Sigmoid colon (tissue), 4 donors: ENCODE measurements at regions not wholly inside any gene's neighbourhood (a gene's known extent, or its start where the extent isn't known, plus 50 kb on each side); places are given as distances from the start of the nearest gene placed in this dataset.

Source experiments
- EP300 ChIP-seq, 4 donors: sonication (generic); formaldehyde crosslinking; IDR thresholded peaks; one replicate each; pipeline ENCODE4 v1.6.1; 2017; ENCODE audit warnings: antibody characterized with exemption in 4 of 4
- POLR2A ChIP-seq, 2 donors: fragments of 450-650 bp; IDR thresholded peaks; one replicate each; pipeline ENCODE4 v1.6.1; 2016; ENCODE audit warnings: antibody characterized with exemption in 2 of 2, mild to moderate bottlenecking in 2 of 2, moderate library complexity in 2 of 2
- POLR2AphosphoS5 ChIP-seq, 4 donors: sonication (generic); formaldehyde crosslinking; IDR thresholded peaks; one replicate each; pipeline ENCODE4 v1.6.1; 2017; ENCODE audit warnings: antibody characterized with exemption in 4 of 4
- TF ChIP-seq, protein P1 (sequence below), 4 experiments: fragments of 450-650 bp in 3 of 4; fragments of 200-600 bp in 1 of 4; IDR thresholded peaks; one replicate each; pipeline ENCODE4 v1.5.1; 2016 to 2019; ENCODE audit warnings: antibody characterized with exemption in 4 of 4, mild to moderate bottlenecking in 3 of 4, moderate library complexity in 2 of 4

GRCh38 chr1:30611741-30612309 is 111.6 kb downstream of the MATN1 start:
- TF ChIP-seq, protein P1, sequence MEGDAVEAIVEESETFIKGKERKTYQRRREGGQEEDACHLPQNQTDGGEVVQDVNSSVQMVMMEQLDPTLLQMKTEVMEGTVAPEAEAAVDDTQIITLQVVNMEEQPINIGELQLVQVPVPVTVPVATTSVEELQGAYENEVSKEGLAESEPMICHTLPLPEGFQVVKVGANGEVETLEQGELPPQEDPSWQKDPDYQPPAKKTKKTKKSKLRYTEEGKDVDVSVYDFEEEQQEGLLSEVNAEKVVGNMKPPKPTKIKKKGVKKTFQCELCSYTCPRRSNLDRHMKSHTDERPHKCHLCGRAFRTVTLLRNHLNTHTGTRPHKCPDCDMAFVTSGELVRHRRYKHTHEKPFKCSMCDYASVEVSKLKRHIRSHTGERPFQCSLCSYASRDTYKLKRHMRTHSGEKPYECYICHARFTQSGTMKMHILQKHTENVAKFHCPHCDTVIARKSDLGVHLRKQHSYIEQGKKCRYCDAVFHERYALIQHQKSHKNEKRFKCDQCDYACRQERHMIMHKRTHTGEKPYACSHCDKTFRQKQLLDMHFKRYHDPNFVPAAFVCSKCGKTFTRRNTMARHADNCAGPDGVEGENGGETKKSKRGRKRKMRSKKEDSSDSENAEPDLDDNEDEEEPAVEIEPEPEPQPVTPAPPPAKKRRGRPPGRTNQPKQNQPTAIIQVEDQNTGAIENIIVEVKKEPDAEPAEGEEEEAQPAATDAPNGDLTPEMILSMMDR (IDR thresholded peaks at IDR 0.05), result no peak
- TF ChIP-seq POLR2A (IDR thresholded peaks at IDR 0.05) (no peak), EP300 (IDR thresholded peaks at IDR 0.05) (no peak), POLR2AphosphoS5 (IDR thresholded peaks at IDR 0.05) (no peak)
